ENCODE measurements at regions not wholly inside any gene's neighbourhood (a gene's known extent, or its start where the extent isn't known, plus 50 kb on each side); places are given as distances from the start of the nearest gene placed in this dataset.

GRCh38 chr10:23975431-23975830 is 233.5 kb upstream of the KIAA1217 start:
- TF ChIP-seq MEIS1 (CRISPR knock-in tag; IDR thresholded peaks at IDR 0.05; ENCODE audit: borderline replicate concordance) (no peak), ZNF114 (tag by site-specific recombination; IDR thresholded peaks at IDR 0.05) (no peak), PRDM2 (tag by site-specific recombination; IDR thresholded peaks at IDR 0.05; ENCODE audit: borderline replicate concordance) (no peak), ZNF792 (tag by site-specific recombination; IDR thresholded peaks at IDR 0.05) (no peak)
- TF ChIP-seq, protein P1, sequence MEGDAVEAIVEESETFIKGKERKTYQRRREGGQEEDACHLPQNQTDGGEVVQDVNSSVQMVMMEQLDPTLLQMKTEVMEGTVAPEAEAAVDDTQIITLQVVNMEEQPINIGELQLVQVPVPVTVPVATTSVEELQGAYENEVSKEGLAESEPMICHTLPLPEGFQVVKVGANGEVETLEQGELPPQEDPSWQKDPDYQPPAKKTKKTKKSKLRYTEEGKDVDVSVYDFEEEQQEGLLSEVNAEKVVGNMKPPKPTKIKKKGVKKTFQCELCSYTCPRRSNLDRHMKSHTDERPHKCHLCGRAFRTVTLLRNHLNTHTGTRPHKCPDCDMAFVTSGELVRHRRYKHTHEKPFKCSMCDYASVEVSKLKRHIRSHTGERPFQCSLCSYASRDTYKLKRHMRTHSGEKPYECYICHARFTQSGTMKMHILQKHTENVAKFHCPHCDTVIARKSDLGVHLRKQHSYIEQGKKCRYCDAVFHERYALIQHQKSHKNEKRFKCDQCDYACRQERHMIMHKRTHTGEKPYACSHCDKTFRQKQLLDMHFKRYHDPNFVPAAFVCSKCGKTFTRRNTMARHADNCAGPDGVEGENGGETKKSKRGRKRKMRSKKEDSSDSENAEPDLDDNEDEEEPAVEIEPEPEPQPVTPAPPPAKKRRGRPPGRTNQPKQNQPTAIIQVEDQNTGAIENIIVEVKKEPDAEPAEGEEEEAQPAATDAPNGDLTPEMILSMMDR (tag by site-specific recombination; IDR thresholded peaks at IDR 0.05), result no peak

Measured in HEK293 (cell line).